ENCODE measurements at regions not wholly inside any gene's neighbourhood (a gene's known extent, or its start where the extent isn't known, plus 50 kb on each side); places are given as distances from the start of the nearest gene placed in this dataset.
A peak's percentile ranks its signal among the peaks of the same experiment; 100 is the strongest.

GRCh38 chr1:22201023-22201422, 58.1 kb upstream of the WNT4 start:
- TF ChIP-seq RAD21 (IDR thresholded peaks at IDR 0.05; ENCODE audit: low read depth): no peak
- TF ChIP-seq TAF1 (IDR thresholded peaks at IDR 0.05; ENCODE audit: low read depth): no peak
- no peak for TF ChIP-seq FOXM1 (IDR thresholded peaks at IDR 0.05; ENCODE audit: borderline replicate concordance, low read depth)
- TF ChIP-seq ZBTB7A (IDR thresholded peaks at IDR 0.05; ENCODE audit: low read depth): no peak
- no peak for TF ChIP-seq TEAD4 (IDR thresholded peaks at IDR 0.05)
- no peak for TF ChIP-seq NFIC (IDR thresholded peaks at IDR 0.05)
- TF ChIP-seq YY1 (IDR thresholded peaks at IDR 0.05; ENCODE audit: low read depth): no peak
- TF ChIP-seq CEBPB (IDR thresholded peaks at IDR 0.05): no peak
- no peak for TF ChIP-seq REST (IDR thresholded peaks at IDR 0.05; ENCODE audit: low read depth)
- no peak for TF ChIP-seq TCF12 (IDR thresholded peaks at IDR 0.05; ENCODE audit: low read depth)

GRCh38 chr1:22203335-22203734, 60.4 kb upstream of the WNT4 start:
- TF ChIP-seq YY1 (IDR thresholded peaks at IDR 0.05; ENCODE audit: low read depth): peak; percentile 83
- TF ChIP-seq TCF12 (IDR thresholded peaks at IDR 0.05; ENCODE audit: low read depth): no peak

GRCh38 chr1:22204057-22204840, 61.4 kb upstream of the WNT4 start:
- TF ChIP-seq EGR1 (IDR thresholded peaks at IDR 0.05) (no peak), USF1 (IDR thresholded peaks at IDR 0.05) (no peak), RAD21 (IDR thresholded peaks at IDR 0.05; ENCODE audit: low read depth) (no peak), REST (IDR thresholded peaks at IDR 0.05; ENCODE audit: low read depth) (no peak)

- TF ChIP-seq FOXM1 (IDR thresholded peaks at IDR 0.05; ENCODE audit: borderline replicate concordance, low read depth) (no peak), MAX (IDR thresholded peaks at IDR 0.05) (peak; percentile 82), NFIC (IDR thresholded peaks at IDR 0.05) (peak; percentile 43)
Observed at GRCh38 chr1:22204989-22205913, 62.4 kb upstream of the WNT4 start.

GRCh38 chr1:22206551-22207125, 63.7 kb upstream of the WNT4 start:
- TF ChIP-seq CREB1 (IDR thresholded peaks at IDR 0.05; ENCODE audit: low read depth): no peak
- no peak for TF ChIP-seq REST (IDR thresholded peaks at IDR 0.05; ENCODE audit: low read depth)
- no peak for TF ChIP-seq FOXM1 (IDR thresholded peaks at IDR 0.05; ENCODE audit: borderline replicate concordance, low read depth)
- no peak for TF ChIP-seq TAF1 (IDR thresholded peaks at IDR 0.05; ENCODE audit: low read depth)
- TF ChIP-seq YY1 (IDR thresholded peaks at IDR 0.05; ENCODE audit: low read depth): no peak
- TF ChIP-seq RAD21 (IDR thresholded peaks at IDR 0.05; ENCODE audit: low read depth): no peak
- no peak for TF ChIP-seq TEAD4 (IDR thresholded peaks at IDR 0.05)
- no peak for TF ChIP-seq EGR1 (IDR thresholded peaks at IDR 0.05)
- no peak for TF ChIP-seq TCF12 (IDR thresholded peaks at IDR 0.05; ENCODE audit: low read depth)
- no peak for TF ChIP-seq NFIC (IDR thresholded peaks at IDR 0.05)
- TF ChIP-seq ZBTB7A (IDR thresholded peaks at IDR 0.05; ENCODE audit: low read depth): no peak
- TF ChIP-seq EP300 (IDR thresholded peaks at IDR 0.05; ENCODE audit: borderline replicate concordance): no peak
- TF ChIP-seq USF1 (IDR thresholded peaks at IDR 0.05): no peak
- no peak for TF ChIP-seq MAX (IDR thresholded peaks at IDR 0.05)

All from Ishikawa (cell line).